HEK293T (cell line): ENCODE measurements at regions not wholly inside any gene's neighbourhood (a gene's known extent, or its start where the extent isn't known, plus 50 kb on each side); places are given as distances from the start of the nearest gene placed in this dataset.
"Not testable (repeated sequence)": the region's sequence is repeated elsewhere in the genome, so short reads cannot be mapped to it uniquely, and the experiment has no call there.

Source experiments
- ARNT ChIP-seq: fragments of 450-650 bp; IDR thresholded peaks from 2 replicates; pipeline ENCODE4 v1.6.1; 2017; ENCODE audit warnings: mild to moderate bottlenecking
- BHLHE40 ChIP-seq: fragments of 450-650 bp; IDR thresholded peaks from 2 replicates; pipeline ENCODE4 v1.6.1; 2016; ENCODE audit warnings: mild to moderate bottlenecking, moderate library complexity, borderline replicate concordance
- CTBP1 ChIP-seq: fragments of 450-650 bp; IDR thresholded peaks from 2 replicates; pipeline ENCODE4 v1.6.1; 2016; ENCODE audit warnings: borderline replicate concordance
- FOXA1 ChIP-seq: fragments of 450-650 bp; IDR thresholded peaks from 2 replicates; pipeline ENCODE4 v1.6.1; 2016; ENCODE audit warnings: mild to moderate bottlenecking
- FOXM1 ChIP-seq: fragments of 450-650 bp; IDR thresholded peaks from 2 replicates; pipeline ENCODE4 v1.6.1; 2017; ENCODE audit warnings: mild to moderate bottlenecking, borderline replicate concordance
- HDGF ChIP-seq: fragments of 450-650 bp; IDR thresholded peaks from 2 replicates; pipeline ENCODE4 v1.6.1; 2017; ENCODE audit warnings: antibody characterized with exemption, borderline replicate concordance
- NFRKB ChIP-seq: fragments of 450-650 bp; IDR thresholded peaks from 2 replicates; pipeline ENCODE4 v1.6.1; 2016; ENCODE audit warnings: mild to moderate bottlenecking, moderate library complexity
- SP1 ChIP-seq: fragments of 450-650 bp; IDR thresholded peaks from 2 replicates; pipeline ENCODE4 v1.6.1; 2017
- SUZ12 ChIP-seq: fragments of 450-650 bp; IDR thresholded peaks from 2 replicates; pipeline ENCODE4 v1.6.1; 2016; ENCODE audit warnings: mild to moderate bottlenecking
- TARDBP ChIP-seq: fragments of 450-650 bp; IDR thresholded peaks from 2 replicates; pipeline ENCODE4 v1.6.1; 2016
- ZNF384 ChIP-seq: fragments of 450-650 bp; IDR thresholded peaks from 2 replicates; pipeline ENCODE4 v1.6.1; 2016
- TF ChIP-seq, protein P1 (sequence below): fragments of 450-650 bp; IDR thresholded peaks from 2 replicates; pipeline ENCODE4 v1.6.1; 2016

DNA sequence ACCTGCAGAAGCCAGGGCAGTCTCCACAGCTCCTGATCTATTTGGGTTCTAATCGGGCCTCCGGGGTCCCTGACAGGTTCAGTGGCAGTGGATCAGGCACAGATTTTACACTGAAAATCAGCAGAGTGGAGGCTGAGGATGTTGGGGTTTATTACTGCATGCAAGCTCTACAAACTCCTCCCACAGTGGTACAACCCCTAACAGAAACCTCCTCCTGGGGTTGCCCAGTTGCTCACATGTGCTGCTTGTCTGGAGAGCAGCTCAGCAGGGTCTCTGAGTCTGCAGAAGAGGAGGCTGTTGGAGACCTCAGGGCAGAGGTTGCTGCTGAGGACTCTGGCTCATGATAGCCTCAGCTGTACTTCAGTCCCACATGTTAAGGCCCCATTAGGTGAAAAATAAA, 1269.1 kb downstream of the RPIA start:
- not testable (repeated sequence) for TF ChIP-seq FOXA1, ZNF384, TARDBP, SUZ12, HDGF, CTBP1, SP1, ARNT, BHLHE40, NFRKB, FOXM1
- TF ChIP-seq, protein P1, sequence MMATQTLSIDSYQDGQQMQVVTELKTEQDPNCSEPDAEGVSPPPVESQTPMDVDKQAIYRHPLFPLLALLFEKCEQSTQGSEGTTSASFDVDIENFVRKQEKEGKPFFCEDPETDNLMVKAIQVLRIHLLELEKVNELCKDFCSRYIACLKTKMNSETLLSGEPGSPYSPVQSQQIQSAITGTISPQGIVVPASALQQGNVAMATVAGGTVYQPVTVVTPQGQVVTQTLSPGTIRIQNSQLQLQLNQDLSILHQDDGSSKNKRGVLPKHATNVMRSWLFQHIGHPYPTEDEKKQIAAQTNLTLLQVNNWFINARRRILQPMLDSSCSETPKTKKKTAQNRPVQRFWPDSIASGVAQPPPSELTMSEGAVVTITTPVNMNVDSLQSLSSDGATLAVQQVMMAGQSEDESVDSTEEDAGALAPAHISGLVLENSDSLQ = not testable (repeated sequence)
